Right lobe of liver (tissue), 4 donors: ENCODE measurements at regions not wholly inside any gene's neighbourhood (a gene's known extent, or its start where the extent isn't known, plus 50 kb on each side); places are given as distances from the start of the nearest gene placed in this dataset.

Source experiments
- POLR2A ChIP-seq: fragments of 450-650 bp; IDR thresholded peaks from one replicate; pipeline ENCODE4 v1.6.1; 2017; ENCODE audit warnings: antibody characterized with exemption, mild to moderate bottlenecking
- TF ChIP-seq, protein P1 (sequence below), 4 donors: fragments of 200-600 bp in 3 of 4; fragments of 450-650 bp in 1 of 4; IDR thresholded peaks; one replicate each; pipeline versions ENCODE4 v1.5.1 to v1.8.0; 2016 to 2022; ENCODE audit warnings: antibody characterized with exemption in 4 of 4, mild to moderate bottlenecking in 2 of 4
- donor health status: DM: no; HTN: no; CAD: no.
- donor health status: DM: no; HTN: no; CAD: no.
- donor health status: DM: no; HTN: yes; CAD: no.

DNA sequence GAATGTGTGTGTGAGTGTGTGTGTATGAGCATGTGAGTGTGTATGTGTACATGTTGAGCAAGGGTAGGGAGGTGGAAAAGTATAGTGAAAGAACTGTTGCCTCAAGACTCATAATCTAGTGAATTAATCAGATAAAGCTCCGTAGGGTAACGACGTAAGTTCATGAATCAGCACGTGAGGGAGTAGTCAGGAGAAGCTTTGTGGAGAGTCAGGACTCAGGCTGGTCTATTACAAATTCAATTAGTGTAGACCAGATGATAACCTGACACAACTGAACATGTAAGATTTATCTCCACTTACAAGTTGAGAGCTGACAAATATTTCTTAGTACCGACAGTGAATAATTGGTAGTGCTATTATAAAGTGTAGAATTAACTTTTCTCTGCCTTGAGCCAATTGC lies 194.5 kb downstream of the RAD51AP2 start:
- TF ChIP-seq, protein P1, sequence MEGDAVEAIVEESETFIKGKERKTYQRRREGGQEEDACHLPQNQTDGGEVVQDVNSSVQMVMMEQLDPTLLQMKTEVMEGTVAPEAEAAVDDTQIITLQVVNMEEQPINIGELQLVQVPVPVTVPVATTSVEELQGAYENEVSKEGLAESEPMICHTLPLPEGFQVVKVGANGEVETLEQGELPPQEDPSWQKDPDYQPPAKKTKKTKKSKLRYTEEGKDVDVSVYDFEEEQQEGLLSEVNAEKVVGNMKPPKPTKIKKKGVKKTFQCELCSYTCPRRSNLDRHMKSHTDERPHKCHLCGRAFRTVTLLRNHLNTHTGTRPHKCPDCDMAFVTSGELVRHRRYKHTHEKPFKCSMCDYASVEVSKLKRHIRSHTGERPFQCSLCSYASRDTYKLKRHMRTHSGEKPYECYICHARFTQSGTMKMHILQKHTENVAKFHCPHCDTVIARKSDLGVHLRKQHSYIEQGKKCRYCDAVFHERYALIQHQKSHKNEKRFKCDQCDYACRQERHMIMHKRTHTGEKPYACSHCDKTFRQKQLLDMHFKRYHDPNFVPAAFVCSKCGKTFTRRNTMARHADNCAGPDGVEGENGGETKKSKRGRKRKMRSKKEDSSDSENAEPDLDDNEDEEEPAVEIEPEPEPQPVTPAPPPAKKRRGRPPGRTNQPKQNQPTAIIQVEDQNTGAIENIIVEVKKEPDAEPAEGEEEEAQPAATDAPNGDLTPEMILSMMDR (IDR thresholded peaks at IDR 0.05): no peak
- TF ChIP-seq POLR2A: no peak
